ENCODE measurements at regions not wholly inside any gene's neighbourhood (a gene's known extent, or its start where the extent isn't known, plus 50 kb on each side); places are given as distances from the start of the nearest gene placed in this dataset.

GRCh38 chr16:59042301-59042700 is 308.2 kb upstream of the GOT2 start:
- Mint-ChIP-seq H3K27me3 (ENCODE audit: insufficient read depth) (no peaks in the 10 kb centered on the region), H3K4me1 (ENCODE audit: low read depth) (peaks cover 18% of the 10 kb centered on the region; the same call in 1 of the 2 replicates), H3K27ac (no peak overlapping the region), H3K9me3 (peaks cover under 1% of the 10 kb centered on the region), H3K36me3 (ENCODE audit: low read depth) (no peaks in the 10 kb centered on the region), H3K4me3 (no peak overlapping the region)
- TF ChIP-seq CTCF (IDR thresholded peaks at IDR 0.05), result no peak
- no peak for DNase-seq

GRCh38 chr16:59039066-59039720 is 305.1 kb upstream of the GOT2 start:
- Mint-ChIP-seq H3K4me3 (no peak overlapping the region), H3K27ac (no peak overlapping the region), H3K4me1 (ENCODE audit: low read depth) (no peaks in the 10 kb centered on the region; the same call in 1 of the 2 replicates), H3K27me3 (ENCODE audit: insufficient read depth) (no peaks in the 10 kb centered on the region), H3K36me3 (ENCODE audit: low read depth) (no peaks in the 10 kb centered on the region), H3K9me3 (peaks cover 4% of the 10 kb centered on the region; the same call in 1 of the 2 replicates)
- no peak for TF ChIP-seq CTCF (IDR thresholded peaks at IDR 0.05)
- DNase-seq, result no peak

GRCh38 chr16:59030923-59031485 is 296.9 kb upstream of the GOT2 start:
- H3K36me3 Mint-ChIP-seq (ENCODE audit: low read depth), result no peaks in the 10 kb centered on the region
- H3K4me1 Mint-ChIP-seq (ENCODE audit: low read depth), result no peaks in the 10 kb centered on the region
- DNase-seq, result no peak
- no peak overlapping the region for H3K4me3 Mint-ChIP-seq
- no peaks in the 10 kb centered on the region for H3K9me3 Mint-ChIP-seq
- no peaks in the 10 kb centered on the region; the same call in 1 of the 2 replicates for H3K27me3 Mint-ChIP-seq (ENCODE audit: insufficient read depth)
- TF ChIP-seq CTCF (IDR thresholded peaks at IDR 0.05), result no peak
- no peak overlapping the region for H3K27ac Mint-ChIP-seq

- Mint-ChIP-seq H3K36me3 (ENCODE audit: low read depth) (no peaks in the 10 kb centered on the region), H3K9me3 (peaks cover 14% of the 10 kb centered on the region; the same call in 1 of the 2 replicates)
Observed at GRCh38 chr16:59021751-59022150, 287.6 kb upstream of the GOT2 start.

GRCh38 chr16:59013930-59014329 is 279.8 kb upstream of the GOT2 start:
- peaks cover 7% of the 10 kb centered on the region; the same call in 1 of the 2 replicates for H3K9me3 Mint-ChIP-seq
- H3K27me3 Mint-ChIP-seq (ENCODE audit: insufficient read depth), result peaks cover 1% of the 10 kb centered on the region
- TF ChIP-seq CTCF (IDR thresholded peaks at IDR 0.05), result no peak
- no peaks in the 10 kb centered on the region for H3K36me3 Mint-ChIP-seq (ENCODE audit: low read depth)
- DNase-seq, result no peak
- no peaks in the 10 kb centered on the region for H3K4me1 Mint-ChIP-seq (ENCODE audit: low read depth)
- no peak overlapping the region for H3K27ac Mint-ChIP-seq
- H3K4me3 Mint-ChIP-seq, result no peak overlapping the region

More at GRCh38 chr16:59021751-59022150, 287.6 kb upstream of the GOT2 start:
- no peak overlapping the region for H3K4me3 Mint-ChIP-seq
- H3K4me1 Mint-ChIP-seq (ENCODE audit: low read depth), result peaks cover 11% of the 10 kb centered on the region; the same call in 1 of the 2 replicates
- H3K27ac Mint-ChIP-seq, result peak overlapping the region; percentile 22; the same call in 1 of the 2 replicates
- no peaks in the 10 kb centered on the region; the same call in 1 of the 2 replicates for H3K27me3 Mint-ChIP-seq (ENCODE audit: insufficient read depth)
- peak; percentile 35 for DNase-seq
- TF ChIP-seq CTCF (IDR thresholded peaks at IDR 0.05), result no peak
